ENCODE measurements at regions not wholly inside any gene's neighbourhood (a gene's known extent, or its start where the extent isn't known, plus 50 kb on each side); places are given as distances from the start of the nearest gene placed in this dataset.

DNA sequence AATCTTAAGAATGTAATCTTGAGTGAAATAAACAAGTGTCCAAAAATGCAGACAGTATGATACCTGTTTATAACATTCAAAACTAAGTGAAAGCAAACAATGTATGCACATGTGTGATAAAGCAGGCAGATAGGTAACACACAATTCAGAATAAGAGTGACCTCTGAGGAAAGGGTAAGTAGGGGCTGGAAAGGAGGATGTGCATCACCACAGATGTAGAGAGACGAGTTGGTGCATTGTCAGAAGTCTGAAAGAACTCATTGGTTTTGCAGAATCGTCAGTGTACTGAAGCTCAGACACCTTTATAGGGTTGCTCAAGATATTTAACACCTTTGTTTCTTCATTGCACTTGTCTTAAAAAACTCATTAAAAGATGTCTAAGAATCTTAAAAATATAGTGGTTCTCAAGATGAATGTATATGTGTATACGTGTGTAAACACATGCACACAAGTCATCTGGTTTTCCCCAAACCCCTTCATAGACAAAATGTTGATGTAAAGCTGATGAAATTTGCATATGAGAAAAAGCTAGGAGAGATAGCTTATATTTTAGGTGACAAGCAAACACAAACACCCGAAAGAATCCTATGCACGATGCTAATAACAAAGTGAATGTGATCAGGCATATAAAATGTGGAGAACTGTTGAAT lies 197.6 kb upstream of the MEF2C start:
- TF ChIP-seq CTCF (IDR thresholded peaks at IDR 0.05) (no peak), POLR2A (IDR thresholded peaks at IDR 0.05) (no peak), POLR2AphosphoS5 (IDR thresholded peaks at IDR 0.05) (no peak)

All from stomach (tissue), 4 donors.